ENCODE measurements at regions not wholly inside any gene's neighbourhood (a gene's known extent, or its start where the extent isn't known, plus 50 kb on each side); places are given as distances from the start of the nearest gene placed in this dataset.

DNA sequence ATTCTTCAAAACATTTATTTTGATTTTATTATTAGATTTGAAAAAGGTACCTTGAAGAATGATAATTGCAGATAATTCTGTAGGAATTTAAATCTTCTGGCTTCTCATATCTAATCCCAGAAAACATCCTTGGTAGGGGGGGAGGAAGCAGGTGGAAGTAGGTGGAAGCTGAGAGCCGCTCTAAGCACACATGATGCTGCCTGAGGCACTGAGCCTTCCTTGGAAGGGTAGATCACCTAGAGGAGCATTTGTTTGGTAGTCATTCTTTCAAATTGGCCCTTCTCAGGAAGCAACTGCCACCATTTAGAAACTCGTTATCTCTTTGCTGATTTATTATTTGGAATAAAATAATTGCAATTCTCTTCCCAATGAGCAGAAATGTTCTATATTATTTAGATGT, 623.3 kb downstream of the CD109 start:
- no peak for DNase-seq (ENCODE audit: low read depth, low spot score)
- ChIA-PET CTCF (no interaction called here), POLR2A (no interaction called here)
- no peak overlapping the region for H3K4me3 ChIP-seq (ENCODE audit: low read depth, low read length)
- TF ChIP-seq CTCF (IDR thresholded peaks at IDR 0.05; ENCODE audit: insufficient read depth, low read length, missing control alignments) = no peak

DNA sequence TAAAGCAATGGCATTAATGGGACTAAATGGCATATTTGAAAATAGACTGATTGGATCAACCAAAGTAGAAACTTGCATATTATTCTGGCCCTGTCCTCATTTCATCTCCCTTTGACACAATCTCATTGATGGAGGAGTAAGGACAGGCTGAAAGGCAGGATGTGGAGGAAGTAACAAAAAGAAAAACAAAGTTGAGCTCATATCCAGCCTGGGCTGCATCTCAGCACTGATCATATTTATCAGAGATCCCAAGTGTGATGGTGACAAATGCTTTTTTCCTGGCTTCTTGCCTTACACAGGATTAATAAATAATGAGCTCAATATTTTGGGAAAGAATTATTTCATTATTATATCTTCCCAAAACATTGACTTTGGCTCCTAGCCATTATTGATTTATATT, 622.7 kb downstream of the CD109 start:
- TF ChIP-seq CTCF (IDR thresholded peaks at IDR 0.05; ENCODE audit: insufficient read depth, low read length, missing control alignments) = no peak
- DNase-seq (ENCODE audit: low read depth, low spot score) = no peak
- POLR2A ChIA-PET = no interaction called here
- CTCF ChIA-PET = no interaction called here
- no peak overlapping the region for H3K4me3 ChIP-seq (ENCODE audit: low read depth, low read length)

DNA sequence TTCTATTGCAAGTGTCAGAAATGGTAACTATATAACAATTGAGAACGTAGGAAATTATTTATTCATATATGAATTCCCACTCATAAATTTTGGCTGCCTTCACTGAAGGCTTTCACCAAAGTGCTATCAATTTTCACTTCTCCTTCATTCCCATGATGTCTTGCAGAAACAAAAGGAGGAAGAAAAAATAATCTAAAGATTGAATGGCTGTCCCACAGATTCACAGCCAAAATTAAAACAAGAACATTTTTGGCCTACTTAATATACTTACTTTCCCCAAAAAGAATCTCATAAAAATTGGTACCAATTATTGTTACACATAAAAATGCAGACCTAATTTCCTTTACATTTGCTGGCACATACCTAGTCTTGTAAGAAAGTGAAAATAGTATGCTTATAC, 616.1 kb downstream of the CD109 start:
- no peak for TF ChIP-seq CTCF (IDR thresholded peaks at IDR 0.05; ENCODE audit: insufficient read depth, low read length, missing control alignments)
- DNase-seq (ENCODE audit: low read depth, low spot score) = no peak
- CTCF ChIA-PET = no interaction called here
- H3K4me3 ChIP-seq (ENCODE audit: low read depth, low read length) = no peak overlapping the region
- POLR2A ChIA-PET = no interaction called here

GRCh38 chr6:74311431-74311830, 615.4 kb downstream of the CD109 start:
- ChIA-PET POLR2A (no interaction called here), CTCF (no interaction called here)
- no peak for TF ChIP-seq CTCF (IDR thresholded peaks at IDR 0.05; ENCODE audit: insufficient read depth, low read length, missing control alignments)
- no peak overlapping the region for H3K4me3 ChIP-seq (ENCODE audit: low read depth, low read length)
- no peak for DNase-seq (ENCODE audit: low read depth, low spot score)

GRCh38 chr6:74289884-74290283, 593.9 kb downstream of the CD109 start:
- no peak for TF ChIP-seq CTCF (IDR thresholded peaks at IDR 0.05; ENCODE audit: insufficient read depth, low read length, missing control alignments)
- CTCF ChIA-PET = interaction anchor here (1.4 kb wide), 1 partner anchor 12 kb away, joined by 3 read pairs; no protein-coding TSS in a partner anchor
- POLR2A ChIA-PET = no interaction called here
- peak; percentile 24 for DNase-seq (ENCODE audit: low read depth, low spot score)
- H3K4me3 ChIP-seq (ENCODE audit: low read depth, low read length) = no peak overlapping the region

GRCh38 chr6:74287932-74288331, 591.9 kb downstream of the CD109 start:
- POLR2A ChIA-PET = no interaction called here
- CTCF ChIA-PET = no interaction called here
- no peak for TF ChIP-seq CTCF (IDR thresholded peaks at IDR 0.05; ENCODE audit: insufficient read depth, low read length, missing control alignments)
- no peak for DNase-seq (ENCODE audit: low read depth, low spot score)
- no peak overlapping the region for H3K4me3 ChIP-seq (ENCODE audit: low read depth, low read length)
